ENCODE measurements at regions not wholly inside any gene's neighbourhood (a gene's known extent, or its start where the extent isn't known, plus 50 kb on each side); places are given as distances from the start of the nearest gene placed in this dataset.

DNA sequence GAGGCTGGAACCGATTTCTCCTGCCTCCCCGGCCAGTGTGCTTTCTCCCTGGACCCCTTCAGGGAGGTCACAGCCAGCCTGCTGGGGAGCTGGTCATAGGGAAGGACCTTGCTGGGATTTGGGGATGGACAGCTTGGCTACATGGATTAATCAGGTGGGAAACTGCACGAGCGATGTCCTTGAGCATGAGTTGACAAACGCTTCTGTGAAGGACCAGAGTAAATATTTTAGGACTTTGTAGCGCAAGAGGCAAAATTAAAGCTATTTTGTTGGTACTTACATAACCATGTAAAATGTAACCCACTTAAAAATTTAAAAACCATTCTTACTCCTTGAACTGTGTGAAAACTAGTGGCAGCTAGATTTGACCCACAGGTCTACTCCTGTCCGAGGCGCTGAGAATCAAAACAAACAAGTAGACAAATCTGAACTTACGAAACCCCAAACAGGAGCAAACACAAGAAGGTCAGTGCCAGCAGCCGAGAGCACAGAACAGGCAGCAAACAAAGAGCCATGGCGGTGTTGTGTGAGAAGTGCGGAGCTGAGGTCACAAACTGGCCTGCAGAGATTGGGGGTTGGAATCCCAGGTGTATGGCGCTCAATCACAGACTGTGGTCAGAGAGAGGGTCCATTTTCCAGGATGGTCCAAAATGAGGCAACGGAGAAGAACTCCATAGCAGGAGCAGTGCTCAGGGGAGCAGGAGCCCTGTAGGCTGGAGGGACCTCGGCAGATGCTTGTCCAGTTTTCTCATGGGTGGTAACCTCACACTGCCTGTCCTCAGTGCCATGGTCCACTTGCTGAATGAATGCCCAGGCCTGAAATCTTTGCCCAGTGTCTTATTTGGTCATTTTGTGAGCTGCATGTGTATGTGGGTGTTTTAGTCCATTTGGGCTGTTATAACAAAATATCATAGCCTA is 79.2 kb upstream of the CLMN start:
- intact Hi-C loops (cut with micrococcal nuclease) = no loop called here
- Histone ChIP-seq H3K79me2 (ENCODE audit: control insufficient read depth, insufficient read depth, low read length) (no peaks in the 10 kb centered on the region), H3K9ac (replicated peaks; ENCODE audit: extremely low read depth, insufficient read depth, low read length) (no peak overlapping the region), H3K4me2 (ENCODE audit: insufficient read depth, low read length) (no peak overlapping the region), H2AFZ (ENCODE audit: low read depth, low read length) (no peak overlapping the region), H3K27me3 (ENCODE audit: control insufficient read depth in 2 of 2, insufficient read depth in 2 of 2, low read length in 2 of 2) (no peaks in the 10 kb centered on the region), H3K36me3 (ENCODE audit: control insufficient read depth in 2 of 2, extremely low read depth in 1 of 2, insufficient read depth in 2 of 2, low read length in 2 of 2) (no peaks in the 10 kb centered on the region), H3K9me3 (replicated peaks; ENCODE audit: control insufficient read depth, insufficient read depth, low read length) (no peaks in the 10 kb centered on the region), H3K4me1 (ENCODE audit: control insufficient read depth, extremely low read depth, insufficient read depth, low read length) (no peaks in the 10 kb centered on the region), H3K9me1 (replicated peaks; ENCODE audit: control insufficient read depth, extremely low read depth, insufficient read depth, low read length) (no peaks in the 10 kb centered on the region), H4K20me1 (replicated peaks; ENCODE audit: control insufficient read depth, extremely low read depth, insufficient read depth, low read length) (no peaks in the 10 kb centered on the region), H3K4me3 (replicated peaks in 1 of 3; ENCODE audit: insufficient read depth in 1 of 3, low read depth in 1 of 3, low read length in 3 of 3) (no peak overlapping the region), H3K27ac (ENCODE audit: insufficient read depth, low read depth, low read length) (no peak overlapping the region)
- POLR2A ChIA-PET = no interaction called here
- no peak for FAIRE-seq
- dilution Hi-C loops (cut with MboI; ENCODE audit: extremely low pct_ligation_motif_present, low sequenced_read_pairs) = no loop called here
- BruUV-seq (replicated peaks) = no TSS peak
- TF ChIP-seq EZH2 (IDR thresholded peaks at IDR 0.05; ENCODE audit: borderline replicate concordance, low read depth, low read length, severe bottlenecking) = no peak
- no peak for TF ChIP-seq MYC (IDR thresholded peaks at IDR 0.05; ENCODE audit: low read depth, low read length)
- TF ChIP-seq, protein P1, sequence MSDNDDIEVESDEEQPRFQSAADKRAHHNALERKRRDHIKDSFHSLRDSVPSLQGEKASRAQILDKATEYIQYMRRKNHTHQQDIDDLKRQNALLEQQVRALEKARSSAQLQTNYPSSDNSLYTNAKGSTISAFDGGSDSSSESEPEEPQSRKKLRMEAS (IDR thresholded peaks at IDR 0.05; ENCODE audit: insufficient read depth, insufficient read length) = no peak
- no peak for TF ChIP-seq POLR2AphosphoS5 (IDR thresholded peaks at IDR 0.05; ENCODE audit: insufficient read depth, low read depth, low read length)
- TF ChIP-seq FOS (IDR thresholded peaks at IDR 0.05; ENCODE audit: borderline replicate concordance, insufficient read depth, low read length) = no peak
- no peak for TF ChIP-seq POLR2A (IDR thresholded peaks at IDR 0.05; ENCODE audit: low read depth, low read length)
- TF ChIP-seq JUN (IDR thresholded peaks at IDR 0.05; ENCODE audit: borderline replicate concordance, insufficient read depth, insufficient read length, low read depth) = no peak
- no peak for TF ChIP-seq CTCF (IDR thresholded peaks at IDR 0.05; ENCODE audit: extremely low read depth in 1 of 2, insufficient read depth in 1 of 2, low read depth in 1 of 2, low read length in 2 of 2)
- DNase-seq (ENCODE audit: low read depth, low spot score) = no peak
- CTCF ChIA-PET = no interaction called here

All from endothelial cell of umbilical vein (primary cell).